Dermis microvascular lymphatic vessel endothelial cell (primary cell): ENCODE measurements at regions not wholly inside any gene's neighbourhood (a gene's known extent, or its start where the extent isn't known, plus 50 kb on each side); places are given as distances from the start of the nearest gene placed in this dataset.
A peak's percentile ranks its signal among the peaks of the same experiment; 100 is the strongest.
"Not testable (repeated sequence)": the region's sequence is repeated elsewhere in the genome, so short reads cannot be mapped to it uniquely, and the experiment has no call there.

ENCODE experiments used
- DNase-seq, 2 donors: peaks; one replicate each; pipeline versions ENCODE4 v3.0.0 to v3.0.0-alpha.2; 2010; ENCODE audit warnings: low read depth in 2 of 2

DNA sequence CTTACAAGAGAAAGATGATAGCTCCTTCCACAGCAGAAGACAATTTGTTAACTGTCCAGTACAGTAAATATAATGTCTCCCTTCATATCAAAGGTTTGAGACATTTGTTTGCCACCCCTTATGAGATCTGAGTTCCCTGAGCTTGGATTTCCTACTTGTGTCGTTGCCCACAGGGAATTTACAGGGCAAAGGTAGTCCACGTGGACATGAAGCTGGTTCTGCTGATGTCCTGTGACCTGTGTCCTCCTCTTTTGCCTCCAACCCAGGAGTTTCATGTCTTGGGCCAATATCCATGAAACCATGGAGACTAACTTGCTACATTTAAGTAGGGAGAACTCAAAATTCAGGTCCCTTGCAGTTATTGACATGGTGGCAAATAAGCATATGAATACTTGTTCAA, 172.2 kb upstream of the KCTD7 start:
- DNase-seq = not testable (repeated sequence)

- DNase-seq = peak; percentile 30 to 51
Observed at GRCh38 chr7:66458991-66459390, 169.7 kb upstream of the KCTD7 start.

DNA sequence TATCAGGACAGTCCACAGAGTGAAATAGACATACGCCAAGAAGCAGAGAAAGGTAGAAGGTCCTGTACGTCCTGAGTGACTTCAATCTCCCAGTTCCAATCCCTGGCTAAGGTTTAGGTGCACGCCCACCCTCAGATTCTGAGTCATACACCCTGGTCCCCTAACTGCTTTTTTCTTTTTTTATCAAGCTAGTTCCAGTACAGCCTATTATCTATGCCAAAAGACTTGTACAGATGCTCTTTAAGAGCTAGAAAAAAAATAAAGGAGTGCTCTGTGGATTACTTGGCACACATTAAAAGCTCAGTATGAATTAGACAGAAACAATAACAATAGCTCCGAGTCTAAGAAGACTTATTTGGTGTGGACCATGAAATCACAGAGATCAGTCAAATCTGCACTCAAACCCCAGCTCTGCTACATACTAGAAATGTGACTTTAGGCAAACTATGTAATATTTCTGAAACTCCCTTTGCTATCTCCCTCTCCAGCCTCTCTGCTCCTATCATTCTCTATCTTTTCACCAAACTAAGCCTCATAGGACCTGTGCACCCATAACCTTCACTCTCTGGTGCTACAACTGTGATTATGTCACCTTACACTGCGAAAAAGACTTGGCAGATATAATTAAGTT, 168.8 kb upstream of the KCTD7 start:
- DNase-seq = not testable (repeated sequence)

GRCh38 chr7:66460921-66461361, 167.7 kb upstream of the KCTD7 start:
- DNase-seq = no peak

DNA sequence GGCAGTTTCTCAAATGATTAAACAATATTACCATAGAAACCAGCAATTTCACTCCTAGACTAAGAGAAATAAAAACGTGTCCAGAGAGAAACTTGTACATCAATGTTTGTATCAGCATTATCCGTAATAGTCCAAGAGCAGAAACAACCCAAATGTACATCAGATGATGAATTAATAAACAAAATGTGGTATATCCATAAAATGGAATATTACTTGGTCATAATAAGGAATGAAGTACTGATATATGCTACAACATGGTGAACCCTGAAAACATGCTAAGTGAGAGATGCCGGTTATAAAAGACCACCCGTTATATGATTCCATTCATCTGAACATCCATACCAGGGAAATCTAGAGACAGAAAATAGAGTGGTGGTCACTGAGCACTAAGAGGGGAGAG, 167.3 kb upstream of the KCTD7 start:
- DNase-seq = not testable (repeated sequence)

DNA sequence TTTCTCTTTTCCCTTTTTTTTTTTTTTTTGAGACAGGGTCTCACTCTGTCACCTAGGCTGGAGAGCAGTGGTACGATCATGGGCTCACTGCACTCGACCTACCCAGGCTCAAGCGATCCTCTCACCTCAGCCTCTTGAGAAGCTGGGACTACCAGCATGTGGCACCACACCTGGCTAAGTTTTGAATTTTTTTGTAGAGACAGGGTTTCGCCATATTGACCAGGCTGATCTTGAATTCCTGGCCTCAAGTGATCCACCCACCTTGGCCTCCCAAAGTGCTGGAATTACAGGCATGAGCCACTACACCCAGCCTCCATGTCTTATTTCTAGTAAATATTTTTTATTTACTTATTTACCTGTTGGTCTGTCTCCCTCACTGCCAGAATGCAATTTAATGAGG, 165.8 kb upstream of the KCTD7 start:
- DNase-seq = not testable (repeated sequence)

- DNase-seq = no peak
Observed at GRCh38 chr7:66464059-66464458, 164.6 kb upstream of the KCTD7 start.

- DNase-seq = no peak
Observed at GRCh38 chr7:66466081-66466600, 162.5 kb upstream of the KCTD7 start.

- no peak for DNase-seq
Observed at GRCh38 chr7:66467887-66468286, 160.8 kb upstream of the KCTD7 start.

DNA sequence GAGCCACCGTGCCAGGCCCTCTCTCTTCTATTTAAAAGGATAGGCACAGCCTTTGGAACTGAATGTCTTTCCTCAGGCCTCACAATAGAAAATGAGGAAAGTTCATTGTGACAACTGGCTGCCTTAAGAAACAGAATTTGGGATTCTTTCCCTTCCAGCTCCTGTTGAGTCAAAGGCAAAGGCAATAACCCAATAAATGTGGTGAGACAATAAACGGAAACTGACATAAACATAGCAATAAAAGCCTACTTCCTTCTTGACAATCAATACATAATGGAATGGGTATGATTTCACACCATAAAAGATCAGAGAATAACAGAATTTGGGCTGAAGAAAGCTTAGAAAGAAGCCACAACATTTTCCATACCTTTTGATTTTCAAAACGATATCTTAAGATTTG, 155.6 kb upstream of the KCTD7 start:
- not testable (repeated sequence) for DNase-seq

GRCh38 chr7:66474441-66474840, 154.2 kb upstream of the KCTD7 start:
- DNase-seq = no peak

- DNase-seq = not testable (repeated sequence)
Observed at GRCh38 chr7:66476056-66476455, 152.6 kb upstream of the KCTD7 start.

DNA sequence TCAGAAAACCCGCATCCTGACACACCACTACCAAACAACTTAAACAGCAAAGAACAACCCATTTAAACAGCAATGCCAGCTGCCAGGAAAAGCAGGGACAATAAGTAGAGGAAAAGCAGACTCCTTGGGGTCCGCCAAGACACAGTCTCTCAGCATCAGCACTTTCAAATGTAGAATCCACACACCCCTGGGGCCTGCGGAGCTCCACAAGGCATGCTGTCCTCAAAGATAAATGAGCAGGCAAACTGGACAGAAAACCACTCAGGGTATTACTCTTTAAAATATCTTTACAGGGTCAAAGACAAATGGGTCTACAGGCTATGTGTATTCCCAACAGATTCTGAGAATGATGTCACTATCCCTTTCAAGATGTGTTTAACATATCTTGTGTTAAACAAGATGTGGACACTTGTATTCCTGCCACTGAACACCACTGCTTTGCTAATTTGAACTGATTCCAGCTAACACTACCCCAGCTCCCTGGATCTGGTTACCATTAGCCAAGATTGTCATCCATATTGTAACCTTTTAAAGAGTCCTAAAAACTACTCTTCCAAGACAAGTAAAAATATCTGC, 150.8 kb upstream of the KCTD7 start:
- DNase-seq = not testable (repeated sequence)

GRCh38 chr7:66481229-66481628, 147.5 kb upstream of the KCTD7 start:
- DNase-seq = not testable (repeated sequence)

DNA sequence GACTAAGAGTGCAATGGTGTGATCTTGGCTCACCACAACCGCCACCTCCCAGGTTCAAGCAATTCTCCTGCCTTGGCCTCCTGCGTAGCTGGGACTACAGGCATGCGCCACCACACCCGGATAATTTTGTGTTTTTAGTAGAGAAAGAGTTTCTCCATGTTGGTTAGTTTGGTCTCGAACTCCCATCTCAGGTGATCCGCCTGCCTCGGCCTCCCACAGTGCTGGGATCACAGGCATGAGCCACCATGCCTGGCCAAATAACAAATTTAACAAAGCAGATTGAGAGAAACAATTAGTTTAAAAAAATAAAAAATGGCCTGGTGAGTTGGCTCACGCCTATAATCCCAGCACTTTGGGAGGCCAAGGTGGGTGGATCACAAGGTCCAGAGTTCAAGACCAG, 139.6 kb upstream of the KCTD7 start:
- DNase-seq = not testable (repeated sequence)

GRCh38 chr7:66489741-66490140, 138.9 kb upstream of the KCTD7 start:
- not testable (repeated sequence) for DNase-seq

- not testable (repeated sequence) for DNase-seq
Observed at GRCh38 chr7:66490979-66491378, 137.7 kb upstream of the KCTD7 start.

DNA sequence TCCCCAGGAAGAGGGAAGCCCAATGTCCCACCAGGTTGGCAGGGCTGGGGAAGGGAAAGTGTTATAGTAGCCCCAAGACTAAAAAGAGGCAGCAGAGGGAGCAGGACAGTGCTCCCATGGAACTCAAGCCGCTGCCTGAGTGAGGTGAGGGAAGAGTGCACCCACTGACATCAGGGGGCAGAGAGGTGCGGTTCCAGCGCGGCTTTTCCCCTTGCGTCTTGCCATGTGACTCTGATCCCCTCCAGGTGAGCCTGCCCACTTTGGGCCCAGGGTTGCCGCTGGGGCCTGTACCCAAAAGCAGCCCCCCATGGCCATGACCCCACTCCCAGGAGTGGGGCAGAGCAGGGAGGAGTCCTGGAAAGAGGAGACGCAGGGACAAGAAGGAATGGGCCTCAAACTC, 136.3 kb upstream of the KCTD7 start:
- DNase-seq = not testable (repeated sequence)

DNA sequence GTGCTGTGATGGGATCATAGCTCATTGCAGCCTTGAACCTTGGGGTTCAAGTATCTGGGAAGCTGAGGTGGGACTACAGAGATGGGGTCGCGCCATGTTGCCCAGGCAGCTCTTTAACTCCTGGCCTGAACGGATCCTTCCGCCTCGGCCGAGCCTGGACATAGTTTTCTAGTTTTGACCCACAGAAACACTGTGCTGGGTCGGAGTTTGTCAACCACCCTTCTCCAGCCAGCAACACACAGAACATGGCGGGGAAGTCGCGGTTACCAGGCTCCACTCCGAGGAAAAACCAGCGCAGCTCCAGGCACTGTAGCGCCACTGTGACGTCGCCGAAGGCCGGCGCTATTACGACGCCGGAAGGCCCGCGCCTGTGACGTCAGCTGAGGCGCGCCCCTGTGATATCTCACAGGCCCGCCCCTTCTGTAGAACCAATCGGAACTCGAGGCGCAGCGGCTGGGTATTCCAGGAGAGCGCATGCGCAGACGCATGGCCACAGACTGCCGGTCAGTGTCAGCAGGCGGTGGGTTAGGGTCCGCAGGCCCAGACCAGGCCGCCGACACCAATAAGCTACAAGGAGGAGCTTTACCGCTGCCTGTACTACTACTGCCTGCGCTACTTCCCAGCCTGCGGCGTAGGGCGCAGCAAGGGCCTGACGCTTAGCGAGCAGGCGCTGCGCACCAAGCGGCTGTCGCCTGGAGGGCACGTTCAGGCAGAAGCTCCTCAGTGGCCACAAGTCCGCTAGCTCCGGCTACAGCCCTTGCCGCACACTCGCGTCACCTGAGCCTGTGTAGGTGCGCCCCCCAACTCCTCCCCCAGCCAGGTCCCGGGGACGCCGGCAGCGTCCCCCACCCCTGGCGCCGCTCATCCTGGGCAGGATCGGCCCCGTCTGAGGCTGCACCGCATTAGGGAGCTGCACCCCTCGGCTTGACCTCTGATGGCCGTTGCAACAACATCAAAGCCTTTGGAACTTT, 135.2 kb upstream of the KCTD7 start:
- peak; percentile 95 to 99 for DNase-seq

DNA sequence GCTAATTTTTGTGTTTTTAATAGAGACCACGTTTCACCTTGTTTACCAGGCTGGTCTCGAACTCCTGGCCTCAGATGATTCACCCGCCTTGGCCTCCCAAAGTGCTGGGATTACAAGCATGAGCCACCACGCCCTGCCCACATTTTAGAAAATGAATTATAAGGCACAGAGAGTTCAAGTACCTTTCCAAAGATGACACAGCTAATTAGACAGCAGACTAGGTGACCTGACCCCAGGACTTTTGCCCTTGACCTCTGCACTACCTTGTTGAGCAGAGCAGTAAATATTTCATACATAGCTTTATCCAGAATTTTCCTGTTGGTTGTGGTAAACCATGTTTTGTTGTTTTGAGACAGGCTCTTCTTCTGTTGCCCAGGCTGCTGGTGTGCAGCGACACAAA, 131.3 kb upstream of the KCTD7 start:
- no peak for DNase-seq

- DNase-seq = no peak
Observed at GRCh38 chr7:66500087-66500486, 128.6 kb upstream of the KCTD7 start.
